ENCODE measurements at regions not wholly inside any gene's neighbourhood (a gene's known extent, or its start where the extent isn't known, plus 50 kb on each side); places are given as distances from the start of the nearest gene placed in this dataset.

DNA sequence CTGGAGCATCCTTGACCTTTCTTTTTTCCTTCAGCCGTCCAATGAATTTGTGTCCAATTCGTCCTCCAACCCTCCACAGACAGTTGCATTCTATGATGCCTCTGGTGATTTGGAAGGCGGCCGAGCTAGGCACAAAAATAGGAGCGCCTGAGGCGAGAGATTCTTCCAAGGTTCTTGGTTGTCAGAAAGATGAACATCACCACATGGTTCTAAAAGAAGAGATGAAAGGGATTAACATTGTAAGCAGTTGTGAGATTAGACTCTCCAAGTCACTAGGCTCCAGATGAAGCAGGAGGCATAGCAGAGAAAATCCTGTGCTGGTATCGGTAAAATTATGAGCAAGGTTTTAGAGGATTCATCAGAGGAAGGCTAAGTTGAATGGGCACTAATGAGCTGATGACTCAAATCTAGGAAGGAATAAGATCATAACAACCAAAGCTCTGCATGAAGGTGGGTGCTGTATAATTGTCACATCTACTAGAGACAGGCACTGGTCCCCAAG is 75.4 kb upstream of the MAP4K3 start:
- TF ChIP-seq, protein P1, sequence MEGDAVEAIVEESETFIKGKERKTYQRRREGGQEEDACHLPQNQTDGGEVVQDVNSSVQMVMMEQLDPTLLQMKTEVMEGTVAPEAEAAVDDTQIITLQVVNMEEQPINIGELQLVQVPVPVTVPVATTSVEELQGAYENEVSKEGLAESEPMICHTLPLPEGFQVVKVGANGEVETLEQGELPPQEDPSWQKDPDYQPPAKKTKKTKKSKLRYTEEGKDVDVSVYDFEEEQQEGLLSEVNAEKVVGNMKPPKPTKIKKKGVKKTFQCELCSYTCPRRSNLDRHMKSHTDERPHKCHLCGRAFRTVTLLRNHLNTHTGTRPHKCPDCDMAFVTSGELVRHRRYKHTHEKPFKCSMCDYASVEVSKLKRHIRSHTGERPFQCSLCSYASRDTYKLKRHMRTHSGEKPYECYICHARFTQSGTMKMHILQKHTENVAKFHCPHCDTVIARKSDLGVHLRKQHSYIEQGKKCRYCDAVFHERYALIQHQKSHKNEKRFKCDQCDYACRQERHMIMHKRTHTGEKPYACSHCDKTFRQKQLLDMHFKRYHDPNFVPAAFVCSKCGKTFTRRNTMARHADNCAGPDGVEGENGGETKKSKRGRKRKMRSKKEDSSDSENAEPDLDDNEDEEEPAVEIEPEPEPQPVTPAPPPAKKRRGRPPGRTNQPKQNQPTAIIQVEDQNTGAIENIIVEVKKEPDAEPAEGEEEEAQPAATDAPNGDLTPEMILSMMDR (IDR thresholded peaks at IDR 0.05): no peak
- Histone ChIP-seq H3K4me3 (ENCODE audit: low read depth, low read length) (no peak overlapping the region), H3K36me3 (ENCODE audit: control insufficient read depth, insufficient read depth, low read length) (no peaks in the 10 kb centered on the region), H3K4me2 (ENCODE audit: low read length) (no peak overlapping the region), H2AFZ (no peak overlapping the region), H3K27ac (no peak overlapping the region), H3K4me1 (no peaks in the 10 kb centered on the region), H3K9me3 (ENCODE audit: control insufficient read depth, low read length) (no peaks in the 10 kb centered on the region), H3K9ac (no peak overlapping the region), H3K79me2 (no peaks in the 10 kb centered on the region), H3K27me3 (ENCODE audit: control insufficient read depth, insufficient read depth, low read length) (no peaks in the 10 kb centered on the region)

DNA sequence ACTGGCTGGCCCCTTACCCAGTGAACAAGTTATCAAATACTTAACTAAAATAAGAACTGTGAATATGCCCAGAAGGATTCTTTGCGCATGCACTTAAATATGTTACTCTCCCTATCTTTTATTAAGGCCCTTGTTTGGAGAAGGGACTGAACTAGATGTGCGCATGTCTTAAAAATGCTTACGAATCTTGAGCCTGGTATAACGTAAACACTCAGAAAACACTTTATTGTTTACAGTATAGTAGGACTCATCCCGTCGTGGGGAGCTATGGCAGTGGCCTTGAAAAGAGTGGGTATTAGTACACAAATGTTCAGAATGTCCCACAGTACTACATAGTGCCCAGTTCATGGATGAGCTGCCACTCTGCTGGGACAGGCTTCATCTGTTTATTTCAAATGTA is 75.9 kb upstream of the MAP4K3 start:
- Histone ChIP-seq H2AFZ (no peak overlapping the region), H3K9me3 (ENCODE audit: control insufficient read depth, low read length) (no peaks in the 10 kb centered on the region), H3K27ac (no peak overlapping the region), H3K79me2 (no peaks in the 10 kb centered on the region), H3K36me3 (ENCODE audit: control insufficient read depth, insufficient read depth, low read length) (no peaks in the 10 kb centered on the region), H3K4me2 (ENCODE audit: low read length) (no peak overlapping the region), H3K27me3 (ENCODE audit: control insufficient read depth, insufficient read depth, low read length) (no peaks in the 10 kb centered on the region), H3K9ac (no peak overlapping the region), H3K4me3 (ENCODE audit: low read depth, low read length) (no peak overlapping the region), H3K4me1 (no peaks in the 10 kb centered on the region)
- TF ChIP-seq, protein P1 (IDR thresholded peaks at IDR 0.05): no peak

GRCh38 chr2:39513641-39514094 is 76.6 kb upstream of the MAP4K3 start:
- Histone ChIP-seq H3K4me2 (ENCODE audit: low read length) (no peak overlapping the region), H3K4me1 (no peaks in the 10 kb centered on the region), H3K4me3 (ENCODE audit: low read depth, low read length) (no peak overlapping the region), H3K79me2 (no peaks in the 10 kb centered on the region), H3K9ac (no peak overlapping the region), H3K36me3 (ENCODE audit: control insufficient read depth, insufficient read depth, low read length) (no peaks in the 10 kb centered on the region), H3K27ac (no peak overlapping the region), H3K27me3 (ENCODE audit: control insufficient read depth, insufficient read depth, low read length) (no peaks in the 10 kb centered on the region), H3K9me3 (ENCODE audit: control insufficient read depth, low read length) (no peaks in the 10 kb centered on the region), H2AFZ (no peak overlapping the region)
- TF ChIP-seq, protein P1 (IDR thresholded peaks at IDR 0.05): peak; percentile 38

DNA sequence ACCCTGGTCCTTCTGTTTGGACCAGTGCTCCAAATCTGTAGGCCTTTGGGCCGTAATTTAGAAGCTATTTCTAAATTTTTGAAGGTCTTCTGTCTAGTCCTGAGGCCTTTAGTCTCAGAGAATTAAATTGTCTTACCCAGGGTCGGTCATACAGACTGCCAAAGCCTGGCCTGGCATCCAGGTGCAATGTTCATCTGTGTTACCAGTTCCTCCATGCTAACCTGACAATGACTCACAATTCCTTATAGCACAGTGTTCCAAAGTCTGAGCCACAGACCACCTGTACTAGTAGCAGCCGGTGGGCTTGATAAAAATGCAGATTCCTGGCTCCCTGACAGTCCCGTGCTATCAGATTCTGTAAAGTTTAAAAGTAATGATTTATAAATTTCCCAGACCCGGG is 77.7 kb upstream of the MAP4K3 start:
- H3K4me2 ChIP-seq (ENCODE audit: low read length): no peak overlapping the region
- H3K4me3 ChIP-seq (ENCODE audit: low read depth, low read length): no peak overlapping the region
- H3K9me3 ChIP-seq (ENCODE audit: control insufficient read depth, low read length): no peaks in the 10 kb centered on the region
- H3K27me3 ChIP-seq (ENCODE audit: control insufficient read depth, insufficient read depth, low read length): no peaks in the 10 kb centered on the region
- H2AFZ ChIP-seq: no peak overlapping the region
- H3K27ac ChIP-seq: no peak overlapping the region
- no peaks in the 10 kb centered on the region for H3K79me2 ChIP-seq
- TF ChIP-seq, protein P1 (IDR thresholded peaks at IDR 0.05): no peak
- no peaks in the 10 kb centered on the region for H3K4me1 ChIP-seq
- H3K9ac ChIP-seq: no peak overlapping the region
- H3K36me3 ChIP-seq (ENCODE audit: control insufficient read depth, insufficient read depth, low read length): no peaks in the 10 kb centered on the region

DNA sequence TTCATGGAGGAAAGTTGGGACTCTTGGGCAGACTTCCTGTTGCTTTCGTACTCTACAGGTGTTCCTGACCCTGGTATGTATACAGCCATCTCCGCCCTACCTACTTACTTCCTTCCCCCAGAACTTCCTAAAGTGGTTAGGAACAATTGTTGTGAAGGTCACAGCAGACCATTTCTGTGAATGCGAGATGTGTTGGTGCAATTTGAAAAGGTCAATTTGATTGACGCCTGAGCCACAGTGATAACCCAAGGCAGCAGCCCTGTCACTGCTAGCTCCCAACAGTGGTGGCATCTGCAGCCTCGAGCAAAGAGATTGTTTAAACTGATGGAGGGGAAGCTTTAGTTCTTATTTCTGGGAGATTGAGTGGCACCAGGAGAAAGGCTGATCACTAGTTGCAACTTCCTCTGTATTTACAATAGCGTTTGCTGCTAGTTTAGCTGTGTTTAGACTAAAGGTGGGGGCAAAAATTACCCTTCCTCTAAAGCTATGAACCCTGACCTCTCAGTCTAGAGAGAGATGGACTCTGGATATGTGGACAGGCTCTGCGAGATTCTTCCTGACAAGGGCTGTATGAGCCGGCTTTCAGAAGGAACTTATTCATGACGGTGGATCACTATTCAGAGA is 78.3 kb upstream of the MAP4K3 start:
- Histone ChIP-seq H3K27me3 (ENCODE audit: control insufficient read depth, insufficient read depth, low read length) (no peaks in the 10 kb centered on the region), H3K79me2 (no peaks in the 10 kb centered on the region), H3K4me1 (no peaks in the 10 kb centered on the region), H3K9me3 (ENCODE audit: control insufficient read depth, low read length) (no peaks in the 10 kb centered on the region), H3K4me2 (ENCODE audit: low read length) (no peak overlapping the region), H3K4me3 (ENCODE audit: low read depth, low read length) (no peak overlapping the region), H3K36me3 (ENCODE audit: control insufficient read depth, insufficient read depth, low read length) (no peaks in the 10 kb centered on the region), H2AFZ (no peak overlapping the region), H3K27ac (no peak overlapping the region), H3K9ac (no peak overlapping the region)
- TF ChIP-seq, protein P1 (IDR thresholded peaks at IDR 0.05): no peak
